MCF 10A (cell line): ENCODE measurements at regions not wholly inside any gene's neighbourhood (a gene's known extent, or its start where the extent isn't known, plus 50 kb on each side); places are given as distances from the start of the nearest gene placed in this dataset.
"Not testable (repeated sequence)": the region's sequence is repeated elsewhere in the genome, so short reads cannot be mapped to it uniquely, and the experiment has no call there.

ENCODE experiments used
- BruUV-seq: library from RNA; stranded (reverse); fragments of 400-500 nt; replicated peaks from 2 replicates; lab custom pipeline; 2021; lab: Mats Ljungman, UMichigan
- CTCF ChIA-PET: fragments of 300-600 bp; sonication (Branson Sonifier 250); formaldehyde crosslinking; extraction: SDS; loops from one replicate; lab custom pipeline; 2021; ENCODE audit warnings: antibody characterized with exemption, inconsistent platforms; lab: Yijun Ruan, JAX
- POLR2A ChIA-PET: fragments of 300-600, 350-650 bp; sonication (Branson Sonifier 250); formaldehyde crosslinking; extraction: SDS; loops from one replicate; lab custom pipeline; 2020; ENCODE audit warnings: antibody characterized with exemption, inconsistent platforms; lab: Yijun Ruan, JAX
- DNase-seq: peaks from one replicate; pipeline ENCODE4 v3.0.0-alpha.2; 2018; ENCODE audit not compliant: unreplicated experiment
- H3K27ac Mint-ChIP-seq: one replicate; pipeline ENCODE4 v1.8.0; 2022; ENCODE audit warnings: mild to moderate bottlenecking, low read depth, mixed read lengths; ENCODE audit not compliant: unreplicated experiment
- H3K27me3 Mint-ChIP-seq: one replicate; pipeline ENCODE4 v1.8.0; 2022; ENCODE audit warnings: mixed read lengths; ENCODE audit not compliant: insufficient read depth, unreplicated experiment
- H3K36me3 Mint-ChIP-seq: one replicate; pipeline ENCODE4 v1.8.0; 2022; ENCODE audit warnings: mild to moderate bottlenecking, moderate library complexity, mixed read lengths; ENCODE audit not compliant: insufficient read depth, unreplicated experiment
- H3K4me1 Mint-ChIP-seq: one replicate; pipeline ENCODE4 v1.8.0; 2022; ENCODE audit warnings: mixed read lengths; ENCODE audit not compliant: insufficient read depth, unreplicated experiment
- H3K4me3 Mint-ChIP-seq: one replicate; pipeline ENCODE4 v1.8.0; 2022; ENCODE audit warnings: mild to moderate bottlenecking, moderate library complexity, mixed read lengths; ENCODE audit not compliant: unreplicated experiment
- H3K9me3 Mint-ChIP-seq: one replicate; pipeline ENCODE4 v1.8.0; 2022; ENCODE audit warnings: mixed read lengths; ENCODE audit not compliant: unreplicated experiment
- intact Hi-C: fragments of 100-400 bp; cut with micrococcal nuclease; formaldehyde crosslinking; loops from 2 replicates; pipeline ENCODE4 v1.14.1; 2022
- TF ChIP-seq, protein P1 (sequence below): fragments of 200-600 bp; IDR thresholded peaks from one replicate; pipeline ENCODE4 v1.8.0; 2022; ENCODE audit warnings: antibody characterized with exemption, mild to moderate bottlenecking; ENCODE audit not compliant: unreplicated experiment

DNA sequence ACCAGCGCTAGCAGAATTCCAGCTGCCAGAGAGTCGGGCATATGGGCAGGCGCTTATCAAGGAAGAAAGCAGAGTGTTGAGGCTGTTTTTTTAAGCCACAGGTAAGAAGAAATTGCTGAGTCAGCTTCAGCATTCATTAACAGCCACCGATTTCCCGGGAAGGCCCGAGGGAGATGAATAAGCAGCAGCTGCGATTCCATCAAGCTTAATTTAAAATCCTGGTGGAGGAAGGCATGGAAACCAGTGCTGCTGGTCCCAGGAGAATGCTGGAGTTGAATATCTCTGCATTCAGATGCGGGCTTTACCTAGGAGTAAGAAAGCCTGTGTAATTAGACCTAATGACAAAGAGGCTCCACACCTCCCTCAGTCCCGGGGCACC, 168.8 kb downstream of the BRD1 start:
- H3K36me3 Mint-ChIP-seq = peaks cover 7% of the 10 kb centered on the region
- no peak overlapping the region for H3K4me3 Mint-ChIP-seq
- intact Hi-C loops = no loop called here
- peaks cover 8% of the 10 kb centered on the region for H3K9me3 Mint-ChIP-seq
- BruUV-seq = no TSS peak
- H3K27ac Mint-ChIP-seq = no peak overlapping the region
- POLR2A ChIA-PET = no interaction called here
- DNase-seq = no peak
- CTCF ChIA-PET = no interaction called here
- TF ChIP-seq, protein P1, sequence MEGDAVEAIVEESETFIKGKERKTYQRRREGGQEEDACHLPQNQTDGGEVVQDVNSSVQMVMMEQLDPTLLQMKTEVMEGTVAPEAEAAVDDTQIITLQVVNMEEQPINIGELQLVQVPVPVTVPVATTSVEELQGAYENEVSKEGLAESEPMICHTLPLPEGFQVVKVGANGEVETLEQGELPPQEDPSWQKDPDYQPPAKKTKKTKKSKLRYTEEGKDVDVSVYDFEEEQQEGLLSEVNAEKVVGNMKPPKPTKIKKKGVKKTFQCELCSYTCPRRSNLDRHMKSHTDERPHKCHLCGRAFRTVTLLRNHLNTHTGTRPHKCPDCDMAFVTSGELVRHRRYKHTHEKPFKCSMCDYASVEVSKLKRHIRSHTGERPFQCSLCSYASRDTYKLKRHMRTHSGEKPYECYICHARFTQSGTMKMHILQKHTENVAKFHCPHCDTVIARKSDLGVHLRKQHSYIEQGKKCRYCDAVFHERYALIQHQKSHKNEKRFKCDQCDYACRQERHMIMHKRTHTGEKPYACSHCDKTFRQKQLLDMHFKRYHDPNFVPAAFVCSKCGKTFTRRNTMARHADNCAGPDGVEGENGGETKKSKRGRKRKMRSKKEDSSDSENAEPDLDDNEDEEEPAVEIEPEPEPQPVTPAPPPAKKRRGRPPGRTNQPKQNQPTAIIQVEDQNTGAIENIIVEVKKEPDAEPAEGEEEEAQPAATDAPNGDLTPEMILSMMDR = no peak
- H3K27me3 Mint-ChIP-seq = no peaks in the 10 kb centered on the region
- H3K4me1 Mint-ChIP-seq = no peaks in the 10 kb centered on the region

DNA sequence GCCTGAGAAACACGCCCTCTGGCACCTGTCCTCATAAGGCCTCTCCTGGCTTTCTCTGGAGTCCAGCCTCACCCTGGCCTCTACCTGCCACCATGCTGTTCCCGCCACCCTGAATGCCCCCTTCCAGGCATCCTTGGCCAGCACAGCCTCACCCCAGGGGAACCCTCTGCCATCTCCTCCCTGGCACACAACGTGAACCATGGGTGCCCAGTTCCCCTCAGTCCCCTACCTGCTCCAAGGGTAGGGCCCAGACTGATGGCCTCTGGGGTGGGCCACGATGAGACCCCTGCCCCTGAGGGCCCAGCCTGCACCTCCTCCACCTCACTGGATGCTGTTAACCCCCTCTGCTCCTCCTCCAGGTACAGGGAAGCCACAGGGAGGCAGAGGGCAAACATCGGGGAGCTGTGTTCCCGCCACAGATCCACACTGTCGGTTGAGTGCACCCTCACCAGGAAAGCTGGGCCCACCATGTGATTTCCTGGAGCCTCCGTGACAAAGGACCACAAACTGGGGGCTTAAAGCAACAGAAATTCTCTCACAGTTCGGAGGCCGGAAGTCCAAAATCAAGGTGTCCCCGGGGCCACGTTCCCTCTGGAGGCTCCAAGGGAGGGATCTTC, 169.6 kb downstream of the BRD1 start:
- peaks cover 7% of the 10 kb centered on the region for H3K36me3 Mint-ChIP-seq
- DNase-seq = no peak
- intact Hi-C loops = no loop called here
- ChIA-PET CTCF (no interaction called here), POLR2A (no interaction called here)
- H3K9me3 Mint-ChIP-seq = peaks cover 8% of the 10 kb centered on the region
- H3K4me1 Mint-ChIP-seq = no peaks in the 10 kb centered on the region
- H3K27ac Mint-ChIP-seq = no peak overlapping the region
- no peak overlapping the region for H3K4me3 Mint-ChIP-seq
- TF ChIP-seq, protein P1 = no peak
- BruUV-seq = no TSS peak
- no peaks in the 10 kb centered on the region for H3K27me3 Mint-ChIP-seq

DNA sequence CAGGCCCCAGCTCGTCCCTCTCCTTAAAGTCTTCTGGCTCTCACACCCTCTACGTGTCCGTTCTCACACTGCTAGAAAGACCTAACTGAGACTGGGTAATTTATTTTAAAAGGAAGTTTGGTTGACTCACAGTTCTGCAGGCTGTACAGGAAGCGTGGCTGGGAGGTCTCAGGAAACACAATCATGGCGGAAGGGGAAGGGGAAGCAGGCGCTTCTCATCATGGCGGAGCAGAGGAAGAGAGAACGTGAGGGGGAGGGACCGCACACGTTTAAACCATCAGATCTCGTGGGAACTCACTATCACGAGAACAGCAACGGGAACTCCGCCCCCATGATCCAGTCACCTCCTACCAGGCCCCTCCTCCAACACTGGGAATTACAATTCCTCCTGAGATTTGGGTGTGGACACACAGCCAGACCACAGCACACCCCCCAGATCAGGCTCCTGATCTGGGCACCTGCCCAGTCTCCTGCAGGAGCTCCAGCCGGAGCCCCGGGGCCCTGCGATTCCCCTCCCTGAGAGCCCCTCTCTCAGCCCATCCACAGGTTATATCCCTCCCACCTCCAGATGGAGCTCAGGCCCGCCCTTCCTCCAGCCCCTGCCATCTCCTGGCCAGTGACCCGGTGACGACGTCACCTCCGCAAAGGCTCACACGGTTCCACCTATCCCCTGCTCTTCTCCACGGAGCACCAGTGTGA, 170.2 kb downstream of the BRD1 start:
- Mint-ChIP-seq H3K4me1 (no peaks in the 10 kb centered on the region), H3K36me3 (peaks cover 7% of the 10 kb centered on the region), H3K9me3 (peaks cover 13% of the 10 kb centered on the region), H3K27ac (no peak overlapping the region), H3K27me3 (no peaks in the 10 kb centered on the region), H3K4me3 (no peak overlapping the region)
- no TSS peak for BruUV-seq
- DNase-seq = no peak
- intact Hi-C loops = no loop called here
- ChIA-PET CTCF (no interaction called here), POLR2A (no interaction called here)
- TF ChIP-seq, protein P1 = no peak

DNA sequence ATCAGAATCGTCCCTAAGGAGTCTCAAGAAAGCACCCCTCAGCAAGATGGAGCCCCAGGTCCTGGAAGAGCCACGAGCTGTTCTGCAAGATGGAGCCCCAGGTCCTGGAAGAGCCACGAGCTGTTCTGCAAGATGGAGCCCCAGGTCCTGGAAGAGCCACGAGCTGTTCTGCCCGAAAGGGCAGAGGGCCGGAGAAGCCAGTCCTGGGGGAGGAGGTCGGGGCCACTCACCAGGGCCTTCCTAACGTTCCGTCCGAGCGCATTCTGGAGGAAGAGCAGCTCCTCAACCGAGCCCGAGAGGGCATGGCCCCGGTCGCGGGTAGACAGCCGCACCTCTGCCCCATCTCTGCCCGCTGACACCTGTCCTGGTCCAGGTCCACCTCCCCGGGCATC, 170.8 kb downstream of the BRD1 start:
- peaks cover 15% of the 10 kb centered on the region for H3K9me3 Mint-ChIP-seq
- H3K4me1 Mint-ChIP-seq, H3K4me3 Mint-ChIP-seq, H3K36me3 Mint-ChIP-seq, H3K27me3 Mint-ChIP-seq, H3K27ac Mint-ChIP-seq, DNase-seq, intact Hi-C loops, POLR2A ChIA-PET, BruUV-seq: not testable (repeated sequence)
- CTCF ChIA-PET = interaction anchor here (0.6 kb wide), 1 partner anchor 127 kb away, joined by 3 read pairs; no protein-coding TSS in a partner anchor
